GM18508 (cell line): ENCODE measurements at regions not wholly inside any gene's neighbourhood (a gene's known extent, or its start where the extent isn't known, plus 50 kb on each side); places are given as distances from the start of the nearest gene placed in this dataset.
"Not testable (repeated sequence)": the region's sequence is repeated elsewhere in the genome, so short reads cannot be mapped to it uniquely, and the experiment has no call there.

ENCODE experiments used
- ATAC-seq: cut with Tn5 transposase; IDR thresholded peaks from one replicate; pipeline ENCODE4 v1.9.1; 2021; ENCODE audit warnings: moderate number of reproducible peaks; ENCODE audit not compliant: insufficient read depth, unreplicated experiment

- no peak for ATAC-seq
Measured at GRCh38 chr1:224061436-224061835, 52.5 kb upstream of the FBXO28 start.

DNA sequence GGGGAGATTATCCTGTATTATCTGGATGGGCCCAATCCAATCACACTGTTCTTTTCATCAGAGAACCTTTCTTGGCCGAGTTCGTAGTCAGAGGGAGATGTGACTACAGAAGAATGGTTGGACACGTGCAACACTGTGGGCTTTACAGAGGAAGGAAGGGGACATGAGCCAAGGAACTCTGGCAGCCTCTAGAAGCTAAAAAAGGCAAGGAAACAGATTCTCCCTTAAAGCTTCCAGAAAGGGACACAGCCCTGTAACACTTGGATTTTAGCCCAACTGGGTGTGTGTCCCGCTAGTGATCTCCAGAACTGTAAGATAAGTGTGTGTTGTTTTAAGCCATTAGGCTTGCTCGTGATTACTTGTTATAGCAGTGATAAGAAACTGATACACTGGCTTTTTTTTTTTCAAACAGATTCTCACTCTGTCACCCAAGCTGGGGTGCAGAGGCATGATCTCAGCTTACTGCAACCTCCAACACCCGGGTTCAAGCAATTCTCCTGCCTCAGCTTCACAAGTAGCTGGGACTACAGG, 53.9 kb upstream of the FBXO28 start:
- ATAC-seq: no peak

DNA sequence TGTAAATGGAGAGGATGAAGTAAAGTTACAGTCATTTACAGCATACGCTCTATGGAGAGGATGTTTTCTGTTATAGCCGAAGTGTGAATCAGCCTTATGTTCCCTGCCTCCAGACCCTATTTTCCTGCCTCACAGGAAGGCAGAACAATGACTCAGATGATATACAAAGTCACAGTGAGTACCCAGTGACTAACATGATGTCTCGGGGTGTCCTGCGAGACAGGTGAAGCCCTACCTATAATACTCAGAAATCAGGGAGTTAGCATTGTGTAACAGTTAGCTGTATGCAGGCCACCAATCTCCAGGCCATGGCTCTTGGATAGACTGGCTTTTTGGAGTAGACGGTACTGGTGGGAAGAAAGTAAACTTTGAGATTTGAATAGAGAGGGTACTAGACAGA, 55.6 kb upstream of the FBXO28 start:
- no peak for ATAC-seq

DNA sequence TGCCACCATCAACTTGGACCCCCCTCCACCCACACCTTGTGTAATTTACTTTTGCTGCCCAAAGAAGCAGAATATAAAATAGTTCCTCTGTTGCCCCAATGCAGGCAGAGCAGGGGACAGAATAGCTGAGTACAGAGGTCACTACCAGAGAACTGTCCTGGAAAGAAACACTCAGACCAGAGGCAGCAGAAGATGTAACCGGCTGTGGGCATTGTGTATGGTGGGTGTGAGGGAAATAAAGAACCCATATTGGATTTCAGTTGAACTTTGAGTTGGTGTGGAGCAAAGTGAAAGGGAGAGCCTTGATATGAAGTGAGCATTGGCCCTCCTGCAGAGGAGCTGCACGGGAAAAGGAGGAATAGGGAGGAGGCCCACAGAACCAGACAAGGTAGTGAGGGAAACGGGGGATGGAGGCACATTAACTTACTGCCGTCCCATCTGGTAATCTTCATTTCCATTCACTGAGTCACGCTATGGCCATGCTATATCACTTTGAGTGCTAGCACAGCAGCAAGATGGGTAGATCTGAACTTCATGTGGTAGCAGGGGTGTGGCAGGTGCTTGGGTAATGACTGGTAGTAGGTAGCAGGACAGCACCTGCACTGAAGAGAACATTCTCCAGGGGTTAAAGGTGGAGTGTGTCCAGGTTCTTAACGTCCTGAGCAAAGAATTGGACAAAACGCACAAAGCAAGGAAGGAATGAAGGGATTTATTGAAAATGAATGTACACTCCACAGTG, 56.3 kb upstream of the FBXO28 start:
- ATAC-seq: no peak

- ATAC-seq: no peak
Measured at GRCh38 chr1:224054611-224055010, 59.3 kb upstream of the FBXO28 start.

GRCh38 chr1:224054012-224054411, 59.9 kb upstream of the FBXO28 start:
- no peak for ATAC-seq

- no peak for ATAC-seq
Measured at GRCh38 chr1:224053456-224053855, 60.5 kb upstream of the FBXO28 start.

- no peak for ATAC-seq
Measured at GRCh38 chr1:224052772-224053171, 61.1 kb upstream of the FBXO28 start.

DNA sequence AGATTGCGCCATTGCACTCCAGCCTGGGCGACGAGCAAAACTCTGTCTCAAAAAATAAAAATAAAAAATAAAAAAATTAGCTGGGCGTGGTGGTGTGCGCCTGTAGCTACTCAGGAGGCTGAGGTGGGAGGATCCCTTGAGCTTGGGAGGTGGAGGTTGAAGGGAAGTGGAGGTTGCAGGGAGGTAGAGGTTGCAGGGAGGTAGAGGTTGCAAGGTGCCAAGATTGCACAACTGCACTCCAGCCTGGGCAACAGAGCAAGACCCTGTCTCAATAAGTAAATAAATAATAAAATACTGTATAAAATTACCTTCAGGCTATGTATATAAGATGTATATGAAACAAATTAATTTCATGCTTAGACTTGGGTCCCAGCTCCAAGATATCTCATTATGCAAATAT, 62.1 kb upstream of the FBXO28 start:
- not testable (repeated sequence) for ATAC-seq

- ATAC-seq: no peak
Measured at GRCh38 chr1:224051086-224051406, 62.9 kb upstream of the FBXO28 start.

GRCh38 chr1:224047538-224047937, 66.4 kb upstream of the FBXO28 start:
- no peak for ATAC-seq

GRCh38 chr1:224045556-224045955, 68.4 kb upstream of the FBXO28 start:
- no peak for ATAC-seq

GRCh38 chr1:224044420-224044819, 69.5 kb upstream of the FBXO28 start:
- ATAC-seq: no peak

GRCh38 chr1:224042557-224043118, 71.3 kb upstream of the FBXO28 start:
- ATAC-seq: no peak

DNA sequence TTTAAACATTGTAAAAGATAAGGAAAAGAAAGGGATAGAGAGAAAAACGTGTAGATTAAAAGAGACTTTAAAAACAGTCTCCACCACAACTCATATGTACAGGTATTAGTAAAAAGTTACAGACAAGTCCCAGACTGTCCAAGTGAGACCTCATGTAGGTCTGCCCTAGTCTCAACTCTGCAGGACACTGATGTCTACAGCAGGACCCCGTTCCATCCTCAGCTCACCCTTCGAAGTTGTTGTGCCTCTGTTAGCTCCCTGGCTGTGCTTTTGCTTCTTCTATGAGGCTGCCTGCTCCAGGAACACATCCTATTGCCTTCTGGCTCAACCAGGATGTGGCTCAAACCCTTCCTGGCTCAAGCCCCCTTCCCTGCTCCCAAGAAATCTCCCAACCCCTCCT, 72.9 kb upstream of the FBXO28 start:
- no peak for ATAC-seq

GRCh38 chr1:224040423-224040822, 73.5 kb upstream of the FBXO28 start:
- ATAC-seq: not testable (repeated sequence)

DNA sequence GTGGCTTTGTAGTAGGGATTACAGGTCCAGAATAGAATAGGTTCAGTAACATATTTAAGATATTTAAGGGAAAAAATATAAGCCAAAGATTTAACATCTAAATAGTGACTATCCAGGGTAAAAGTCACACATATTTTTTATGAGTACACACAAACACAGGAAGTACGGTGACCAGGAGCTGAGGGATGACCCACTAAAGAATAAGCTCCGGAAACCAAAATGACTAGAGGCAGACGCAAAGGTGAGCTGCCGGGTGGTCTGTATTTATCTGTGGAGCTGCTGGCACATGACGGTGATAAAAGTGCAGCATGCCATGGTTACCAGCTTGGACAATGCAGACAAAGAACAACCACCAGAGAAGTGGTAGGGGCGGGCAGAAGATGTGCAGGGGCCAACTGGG, 73.9 kb upstream of the FBXO28 start:
- ATAC-seq: not testable (repeated sequence)

DNA sequence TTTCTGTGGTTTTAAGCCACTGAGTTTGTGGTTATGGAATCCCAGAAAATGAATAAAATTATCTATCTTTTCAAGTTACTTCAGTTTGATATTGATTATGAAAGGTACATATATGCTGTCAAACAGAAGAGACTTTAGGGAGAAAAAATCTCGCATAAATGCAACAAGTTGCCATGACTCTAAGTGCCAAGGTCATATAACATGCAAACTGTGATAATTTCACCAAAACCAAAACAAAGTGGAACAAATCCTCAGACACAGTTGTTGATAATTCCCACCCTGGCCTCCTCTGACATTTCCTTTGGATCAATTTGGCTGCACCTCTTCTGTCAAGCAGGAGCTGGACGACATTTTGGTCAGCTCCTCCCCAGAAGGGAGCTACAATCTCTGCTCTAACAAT, 75.1 kb upstream of the FBXO28 start:
- not testable (repeated sequence) for ATAC-seq

GRCh38 chr1:224037362-224037761, 76.5 kb upstream of the FBXO28 start:
- not testable (repeated sequence) for ATAC-seq

- not testable (repeated sequence) for ATAC-seq
Measured at GRCh38 chr1:224032608-224033276, 81.2 kb upstream of the FBXO28 start.

DNA sequence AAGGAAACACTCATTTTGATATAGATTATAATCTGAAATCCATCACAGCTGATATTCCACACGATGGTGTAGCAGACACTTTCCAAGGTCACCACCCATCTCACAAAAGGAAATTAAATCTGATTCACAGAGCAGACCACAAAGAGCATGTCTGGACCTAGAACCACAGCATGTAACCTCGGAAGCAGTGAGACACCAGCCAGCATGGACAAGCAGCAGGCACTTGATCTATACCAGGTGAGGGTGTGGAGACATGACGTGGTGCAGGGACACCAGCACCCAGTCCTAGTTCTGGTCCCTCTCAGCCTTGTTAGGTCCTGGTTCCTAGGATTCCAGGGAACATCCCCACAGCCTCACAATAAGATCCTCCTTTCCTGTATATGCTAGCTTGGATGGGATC, 81.9 kb upstream of the FBXO28 start:
- ATAC-seq: not testable (repeated sequence)
